RWPE2 (cell line): ENCODE measurements at regions not wholly inside any gene's neighbourhood (a gene's known extent, or its start where the extent isn't known, plus 50 kb on each side); places are given as distances from the start of the nearest gene placed in this dataset.

Source experiments
- ATAC-seq: fragments of 200-7000 bp; cut with Tn5 transposase; 3 replicates; pipeline ENCODE4 v1.9.1; 2021; ENCODE audit warnings: low read depth
- DNase-seq: peaks from one replicate; pipeline ENCODE4 v3.0.0-alpha.2; 2020; ENCODE audit warnings: low spot score
- H3K27ac ChIP-seq: fragments of 450-650 bp; 2 replicates; pipeline ENCODE4 v1.5.1; 2017; ENCODE audit warnings: mild to moderate bottlenecking; ENCODE audit not compliant: poor library complexity, severe bottlenecking
- H3K27me3 ChIP-seq: fragments of 250-450 bp; sonication (Bioruptor Pico); 2 replicates; pipeline ENCODE4 v1.5.1; 2021; ENCODE audit warnings: mild to moderate bottlenecking, moderate library complexity; ENCODE audit not compliant: insufficient read depth, poor library complexity, severe bottlenecking
- H3K36me3 ChIP-seq: fragments of 250-450 bp; sonication (Bioruptor Pico); 2 replicates; pipeline ENCODE4 v1.5.1; 2020; ENCODE audit warnings: low read depth, mild to moderate bottlenecking, moderate library complexity
- H3K4me1 ChIP-seq: fragments of 250-450 bp; sonication (Bioruptor Pico); 2 replicates; pipeline ENCODE4 v1.5.1; 2021; ENCODE audit warnings: mild to moderate bottlenecking, moderate library complexity; ENCODE audit not compliant: insufficient read depth, poor library complexity, severe bottlenecking
- H3K4me3 ChIP-seq: fragments of 250-450 bp; sonication (Bioruptor Pico); 2 replicates; pipeline ENCODE4 v1.5.1; 2021; ENCODE audit warnings: mild to moderate bottlenecking, moderate library complexity; ENCODE audit not compliant: severe bottlenecking
- H3K9me3 ChIP-seq: fragments of 250-450 bp; sonication (Bioruptor Pico); 2 replicates; pipeline ENCODE4 v1.5.1; 2021; ENCODE audit warnings: mild to moderate bottlenecking, moderate library complexity; ENCODE audit not compliant: severe bottlenecking
- CTCF ChIP-seq: fragments of 450-650 bp; IDR thresholded peaks from one replicate; pipeline ENCODE4 v1.5.1; 2017; ENCODE audit warnings: mild to moderate bottlenecking, moderate library complexity; ENCODE audit not compliant: poor library complexity, severe bottlenecking

GRCh38 chr1:114338191-114338890 lies 172.7 kb downstream of the TRIM33 start:
- H3K27me3 ChIP-seq = peaks cover 3% of the 10 kb centered on the region
- ATAC-seq (no peak), DNase-seq (no peak)
- TF ChIP-seq CTCF = no peak
- H3K4me1 ChIP-seq = no peaks in the 10 kb centered on the region
- no peak overlapping the region for H3K4me3 ChIP-seq
- no peaks in the 10 kb centered on the region for H3K9me3 ChIP-seq
- no peaks in the 10 kb centered on the region for H3K36me3 ChIP-seq
- H3K27ac ChIP-seq = no peak overlapping the region

GRCh38 chr1:114337417-114337816 lies 173.6 kb downstream of the TRIM33 start:
- H3K4me1 ChIP-seq = no peaks in the 10 kb centered on the region
- no peak overlapping the region for H3K27ac ChIP-seq
- TF ChIP-seq CTCF = no peak
- DNase-seq (no peak), ATAC-seq (no peak)
- no peaks in the 10 kb centered on the region for H3K9me3 ChIP-seq
- peaks cover 9% of the 10 kb centered on the region for H3K27me3 ChIP-seq
- no peak overlapping the region for H3K4me3 ChIP-seq
- H3K36me3 ChIP-seq = no peaks in the 10 kb centered on the region

GRCh38 chr1:114336360-114336759 lies 174.6 kb downstream of the TRIM33 start:
- H3K27me3 ChIP-seq = peaks cover 10% of the 10 kb centered on the region
- DNase-seq (no peak), ATAC-seq (no peak)
- no peaks in the 10 kb centered on the region for H3K9me3 ChIP-seq
- no peaks in the 10 kb centered on the region for H3K36me3 ChIP-seq
- TF ChIP-seq CTCF = no peak
- no peak overlapping the region for H3K27ac ChIP-seq
- H3K4me1 ChIP-seq = no peaks in the 10 kb centered on the region
- no peak overlapping the region for H3K4me3 ChIP-seq

GRCh38 chr1:114335273-114335672 lies 175.7 kb downstream of the TRIM33 start:
- DNase-seq (no peak), ATAC-seq (no peak)
- no peak overlapping the region for H3K27ac ChIP-seq
- no peaks in the 10 kb centered on the region for H3K9me3 ChIP-seq
- no peak for TF ChIP-seq CTCF
- H3K4me3 ChIP-seq = no peak overlapping the region
- H3K27me3 ChIP-seq = peaks cover 10% of the 10 kb centered on the region
- no peaks in the 10 kb centered on the region for H3K4me1 ChIP-seq
- H3K36me3 ChIP-seq = no peaks in the 10 kb centered on the region

- Histone ChIP-seq H3K4me1 (no peaks in the 10 kb centered on the region), H3K27ac (no peak overlapping the region), H3K27me3 (peaks cover 10% of the 10 kb centered on the region), H3K36me3 (no peaks in the 10 kb centered on the region), H3K4me3 (no peak overlapping the region), H3K9me3 (no peaks in the 10 kb centered on the region)
- no peak for TF ChIP-seq CTCF
- ATAC-seq (no peak), DNase-seq (no peak)
Observed at GRCh38 chr1:114334297-114334696, 176.7 kb downstream of the TRIM33 start.
